ENCODE measurements at regions not wholly inside any gene's neighbourhood (a gene's known extent, or its start where the extent isn't known, plus 50 kb on each side); places are given as distances from the start of the nearest gene placed in this dataset.

DNA sequence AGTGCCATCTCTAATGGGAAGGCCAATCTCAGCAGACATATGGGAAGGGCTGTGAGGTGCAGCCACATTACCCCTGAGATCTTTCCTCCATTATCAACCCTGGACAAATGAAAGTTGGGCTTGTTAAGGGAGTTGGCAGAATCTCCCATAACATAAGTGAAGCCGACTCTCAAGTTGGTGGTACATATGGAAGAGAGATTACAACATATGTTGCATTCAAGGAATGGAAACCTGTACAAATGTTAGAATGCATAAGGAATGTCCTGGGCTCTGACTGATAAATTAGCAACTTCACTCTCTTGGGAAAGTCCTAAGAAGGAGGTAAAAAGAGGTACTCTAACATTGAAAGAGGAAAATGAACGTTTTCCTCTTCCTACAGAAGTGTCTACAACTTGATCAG, 288.7 kb downstream of the IL20RB start:
- TF ChIP-seq, protein P1, sequence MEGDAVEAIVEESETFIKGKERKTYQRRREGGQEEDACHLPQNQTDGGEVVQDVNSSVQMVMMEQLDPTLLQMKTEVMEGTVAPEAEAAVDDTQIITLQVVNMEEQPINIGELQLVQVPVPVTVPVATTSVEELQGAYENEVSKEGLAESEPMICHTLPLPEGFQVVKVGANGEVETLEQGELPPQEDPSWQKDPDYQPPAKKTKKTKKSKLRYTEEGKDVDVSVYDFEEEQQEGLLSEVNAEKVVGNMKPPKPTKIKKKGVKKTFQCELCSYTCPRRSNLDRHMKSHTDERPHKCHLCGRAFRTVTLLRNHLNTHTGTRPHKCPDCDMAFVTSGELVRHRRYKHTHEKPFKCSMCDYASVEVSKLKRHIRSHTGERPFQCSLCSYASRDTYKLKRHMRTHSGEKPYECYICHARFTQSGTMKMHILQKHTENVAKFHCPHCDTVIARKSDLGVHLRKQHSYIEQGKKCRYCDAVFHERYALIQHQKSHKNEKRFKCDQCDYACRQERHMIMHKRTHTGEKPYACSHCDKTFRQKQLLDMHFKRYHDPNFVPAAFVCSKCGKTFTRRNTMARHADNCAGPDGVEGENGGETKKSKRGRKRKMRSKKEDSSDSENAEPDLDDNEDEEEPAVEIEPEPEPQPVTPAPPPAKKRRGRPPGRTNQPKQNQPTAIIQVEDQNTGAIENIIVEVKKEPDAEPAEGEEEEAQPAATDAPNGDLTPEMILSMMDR (IDR thresholded peaks at IDR 0.05), result no peak
- no peak for TF ChIP-seq POLR2A (IDR thresholded peaks at IDR 0.05)
